Psoas muscle (tissue), 7 donors: ENCODE measurements at regions not wholly inside any gene's neighbourhood (a gene's known extent, or its start where the extent isn't known, plus 50 kb on each side); places are given as distances from the start of the nearest gene placed in this dataset.

Source experiments
- ATAC-seq, 4 donors: fragments of 200-7000 bp; cut with Tn5 transposase; one replicate each; pipeline ENCODE4 v1.9.1; 2020; ENCODE audit warnings: moderate library complexity in 3 of 4, mild to moderate bottlenecking in 2 of 4
- DNase-seq, 2 donors: peaks; one replicate each; pipeline ENCODE4 v3.0.0-alpha.2; 2020
- H3K27ac ChIP-seq: fragments of 200-600 bp; one replicate; pipeline ENCODE4 v1.8.0; 2022
- H3K27me3 ChIP-seq, 3 donors: fragments of 200-600 bp in 1 of 3; one replicate each; pipeline versions ENCODE4 v1.6.1 to v1.8.0; 2013 to 2022; ENCODE audit warnings: low read length in 2 of 3, mild to moderate bottlenecking in 2 of 3, moderate library complexity in 1 of 3; ENCODE audit not compliant: insufficient read depth in 3 of 3
- H3K36me3 ChIP-seq, 2 donors: fragments of 200-600 bp in 1 of 2; one replicate each; pipeline versions ENCODE4 v1.6.1 to v1.8.0; 2013 to 2022; ENCODE audit warnings: low read depth in 1 of 2, mild to moderate bottlenecking in 1 of 2, moderate library complexity in 1 of 2; ENCODE audit not compliant: insufficient read depth in 1 of 2
- H3K4me1 ChIP-seq: fragments of 200-600 bp; one replicate; pipeline ENCODE4 v1.8.0; 2022
- H3K4me3 ChIP-seq: fragments of 200-600 bp; one replicate; pipeline ENCODE4 v1.8.0; 2022; ENCODE audit warnings: mild to moderate bottlenecking
- H3K9me3 ChIP-seq: fragments of 200-600 bp; one replicate; pipeline ENCODE4 v1.8.0; 2022
- WGBS, 3 donors: extraction: QIAGEN DNeasy Blood & Tissue Kit; methylation state at CpG; one replicate each; pipeline versions ENCODE4 v1.1.6 to v1.1.7; 2013; 5-methylcytosine and 5-hydroxymethylcytosine counted together
- intact Hi-C, 2 donors: fragments of 100-400 bp; cut with DNase I; formaldehyde crosslinking; loops; one replicate each; pipeline versions ENCODE4 v1.11.0 to v1.14.2; 2022
- TF ChIP-seq, protein P1 (sequence below): fragments of 200-600 bp; IDR thresholded peaks from one replicate; pipeline ENCODE4 v1.8.0; 2022; ENCODE audit warnings: antibody characterized with exemption
- donor health status: healthy with polysubstance abuse.
- donor health status: DM: no; HTN: no; CAD: no; lungs with moderate emphysema.
- donor health status: Bipolar disorder and iron deficiency.
- donor health status: healthy.
- donor health status: DM: yes; HTN: yes; CAD: no.
- donor health status: DM: no; HTN: no; CAD: no.
- donor health status: DM: yes; HTN: yes; CAD: no.

DNA sequence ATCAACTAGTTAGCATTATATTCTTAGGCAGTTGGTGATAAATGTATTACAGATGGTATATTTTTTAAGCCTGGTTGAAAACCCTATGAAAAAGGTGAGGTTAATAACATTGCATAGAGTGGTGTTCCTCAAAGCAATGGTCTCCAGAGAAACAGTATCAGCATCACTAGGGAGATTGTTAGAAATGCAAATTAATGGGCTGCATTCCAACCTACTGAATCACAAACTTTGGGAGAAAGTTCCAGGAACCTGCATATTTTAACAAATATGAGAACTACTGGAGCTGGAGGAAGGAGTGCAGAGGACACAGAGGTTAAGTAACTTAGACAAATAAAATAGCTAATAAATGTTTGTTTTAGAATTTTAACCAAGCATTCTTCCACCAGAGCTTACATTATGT lies 166.9 kb upstream of the PCDH10 start:
- H3K27me3 ChIP-seq, result no peaks in the 10 kb centered on the region
- TF ChIP-seq, protein P1, sequence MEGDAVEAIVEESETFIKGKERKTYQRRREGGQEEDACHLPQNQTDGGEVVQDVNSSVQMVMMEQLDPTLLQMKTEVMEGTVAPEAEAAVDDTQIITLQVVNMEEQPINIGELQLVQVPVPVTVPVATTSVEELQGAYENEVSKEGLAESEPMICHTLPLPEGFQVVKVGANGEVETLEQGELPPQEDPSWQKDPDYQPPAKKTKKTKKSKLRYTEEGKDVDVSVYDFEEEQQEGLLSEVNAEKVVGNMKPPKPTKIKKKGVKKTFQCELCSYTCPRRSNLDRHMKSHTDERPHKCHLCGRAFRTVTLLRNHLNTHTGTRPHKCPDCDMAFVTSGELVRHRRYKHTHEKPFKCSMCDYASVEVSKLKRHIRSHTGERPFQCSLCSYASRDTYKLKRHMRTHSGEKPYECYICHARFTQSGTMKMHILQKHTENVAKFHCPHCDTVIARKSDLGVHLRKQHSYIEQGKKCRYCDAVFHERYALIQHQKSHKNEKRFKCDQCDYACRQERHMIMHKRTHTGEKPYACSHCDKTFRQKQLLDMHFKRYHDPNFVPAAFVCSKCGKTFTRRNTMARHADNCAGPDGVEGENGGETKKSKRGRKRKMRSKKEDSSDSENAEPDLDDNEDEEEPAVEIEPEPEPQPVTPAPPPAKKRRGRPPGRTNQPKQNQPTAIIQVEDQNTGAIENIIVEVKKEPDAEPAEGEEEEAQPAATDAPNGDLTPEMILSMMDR, result no peak
- no peak overlapping the region for H3K4me3 ChIP-seq
- no peaks in the 10 kb centered on the region for H3K4me1 ChIP-seq
- no peak for DNase-seq
- no peaks in the 10 kb centered on the region for H3K9me3 ChIP-seq
- intact Hi-C loops, result no loop called here
- ATAC-seq, result no peak
- H3K36me3 ChIP-seq, result no peaks in the 10 kb centered on the region
- H3K27ac ChIP-seq, result no peak overlapping the region

DNA sequence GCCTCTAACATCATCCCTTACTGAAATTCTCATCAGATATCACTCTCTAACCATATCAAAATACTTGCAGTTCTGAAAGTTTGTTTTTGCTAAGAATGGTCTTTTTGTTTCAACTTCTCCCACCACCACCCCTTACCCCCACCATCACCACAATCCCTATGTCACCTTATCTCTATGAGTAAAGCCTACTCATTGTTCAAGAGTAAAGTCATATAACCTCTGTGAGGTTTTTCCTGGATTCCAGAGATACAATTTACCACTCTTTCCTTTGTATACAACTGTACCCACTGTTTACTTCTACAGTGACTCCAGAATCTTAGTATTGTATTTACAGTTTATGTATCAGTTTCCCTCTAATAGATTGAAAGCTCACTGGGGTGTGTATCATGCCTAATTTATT lies 158.0 kb upstream of the PCDH10 start:
- ATAC-seq (no peak), DNase-seq (no peak)
- no peaks in the 10 kb centered on the region for H3K27me3 ChIP-seq
- no peak overlapping the region for H3K4me3 ChIP-seq
- no peak overlapping the region for H3K27ac ChIP-seq
- H3K4me1 ChIP-seq, result no peaks in the 10 kb centered on the region
- H3K9me3 ChIP-seq, result no peaks in the 10 kb centered on the region
- no peaks in the 10 kb centered on the region for H3K36me3 ChIP-seq
- TF ChIP-seq, protein P1, result no peak
- intact Hi-C loops, result no loop called here

DNA sequence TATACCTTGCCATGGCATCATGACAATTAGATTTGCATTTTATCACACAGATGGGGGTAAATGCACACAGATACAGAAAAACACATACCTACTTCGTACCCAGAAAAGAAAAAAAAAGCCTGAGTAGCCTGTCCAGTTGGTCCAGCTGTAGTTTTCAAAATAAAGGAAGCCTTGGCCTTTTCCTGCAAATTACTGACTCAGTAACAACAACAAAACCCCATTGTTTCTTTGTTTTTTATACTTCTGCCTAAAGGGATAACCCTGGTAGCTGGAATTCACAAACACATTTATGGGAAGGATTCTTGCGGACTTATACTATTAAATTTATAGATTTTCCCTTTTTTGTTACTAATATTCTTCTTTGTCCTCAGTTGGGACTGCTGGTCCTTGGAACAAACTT lies 156.4 kb upstream of the PCDH10 start:
- ATAC-seq, result no peak
- Histone ChIP-seq H3K27me3 (no peaks in the 10 kb centered on the region), H3K4me3 (no peak overlapping the region), H3K27ac (no peak overlapping the region), H3K4me1 (no peaks in the 10 kb centered on the region), H3K36me3 (no peaks in the 10 kb centered on the region), H3K9me3 (no peaks in the 10 kb centered on the region)
- intact Hi-C loops, result no loop called here
- TF ChIP-seq, protein P1, result no peak
- no peak for DNase-seq
- 46 to 68% (median 47%) methylated on average over 2 of the region's 2 CpGs for WGBS, 3 donors

DNA sequence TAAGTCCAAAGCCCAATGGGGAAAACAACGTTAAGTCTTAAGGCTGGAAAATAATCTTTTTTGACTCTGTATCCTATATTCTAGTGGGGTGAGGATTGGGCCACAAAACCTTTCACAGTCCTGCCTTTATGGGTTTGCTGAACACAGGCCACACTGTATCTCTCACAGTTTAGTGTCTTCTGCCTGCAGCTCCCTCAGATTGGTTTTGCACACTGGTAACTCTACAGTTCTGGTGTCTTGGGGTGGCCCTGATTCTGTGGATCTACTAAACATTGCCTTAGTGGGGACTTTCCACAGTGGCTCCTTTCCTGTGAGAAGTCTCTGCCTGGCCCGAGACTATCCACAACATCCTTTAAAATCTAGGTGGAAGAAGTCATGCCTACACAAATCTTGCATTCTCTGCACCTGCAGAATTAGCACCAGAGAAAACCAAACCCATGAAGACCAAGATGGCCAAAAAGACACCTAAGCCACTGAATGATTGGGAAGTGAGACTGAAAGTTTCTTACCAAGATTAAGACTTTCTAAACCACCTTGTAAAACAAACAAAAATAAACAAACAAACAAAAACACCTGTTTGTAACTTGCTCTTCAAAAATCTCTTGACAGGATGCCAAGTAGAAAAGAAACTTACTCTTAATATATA lies 150.4 kb upstream of the PCDH10 start:
- TF ChIP-seq, protein P1, result no peak
- H3K4me3 ChIP-seq, result no peak overlapping the region
- 88 to 92% (median 90%) methylated on average over 2 of the region's 2 CpGs for WGBS, 3 donors
- no peak overlapping the region for H3K27ac ChIP-seq
- no peaks in the 10 kb centered on the region for H3K4me1 ChIP-seq
- no peaks in the 10 kb centered on the region for H3K27me3 ChIP-seq
- DNase-seq (no peak), ATAC-seq (no peak)
- intact Hi-C loops, result no loop called here
- H3K9me3 ChIP-seq, result no peaks in the 10 kb centered on the region
- no peaks in the 10 kb centered on the region for H3K36me3 ChIP-seq

DNA sequence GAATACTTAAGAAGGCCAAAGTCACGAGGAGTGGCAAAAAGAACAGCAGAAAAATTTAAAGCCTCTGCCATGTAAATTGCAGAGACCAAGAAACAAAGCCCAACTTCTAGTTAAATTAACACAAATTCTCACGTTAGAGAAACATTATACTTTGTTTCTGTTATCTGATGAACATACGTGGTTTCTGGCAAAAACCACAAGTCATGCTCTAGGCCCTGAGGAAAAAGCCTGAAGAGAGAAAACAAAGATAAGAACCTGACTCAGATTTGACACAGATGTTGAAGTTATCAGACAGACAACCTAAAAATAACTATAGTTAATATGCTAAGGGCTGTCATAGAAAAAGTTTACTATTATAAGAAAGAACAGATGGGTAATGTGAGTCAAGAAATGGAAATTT lies 149.1 kb upstream of the PCDH10 start:
- WGBS, 3 donors, result 45 to 49% (median 48%) methylated on average over 3 of the region's 3 CpGs
- H3K4me1 ChIP-seq, result no peaks in the 10 kb centered on the region
- TF ChIP-seq, protein P1, result no peak
- intact Hi-C loops, result no loop called here
- no peaks in the 10 kb centered on the region for H3K27me3 ChIP-seq
- H3K27ac ChIP-seq, result no peak overlapping the region
- no peaks in the 10 kb centered on the region for H3K36me3 ChIP-seq
- ATAC-seq, result no peak
- H3K4me3 ChIP-seq, result no peak overlapping the region
- no peaks in the 10 kb centered on the region for H3K9me3 ChIP-seq
- no peak for DNase-seq
